ENCODE measurements at regions not wholly inside any gene's neighbourhood (a gene's known extent, or its start where the extent isn't known, plus 50 kb on each side); places are given as distances from the start of the nearest gene placed in this dataset.

GRCh38 chr1:39104158-39105060 is 78.3 kb downstream of the NDUFS5 start:
- intact Hi-C loops (cut with DNase I): loop anchor here in 1 of 2 donors (10.0 kb wide), 2 partner anchors 150 to 280 kb away; no protein-coding TSS in a partner anchor
- DNase-seq: peak in 1 of 3 donors; percentile 59
- TF ChIP-seq POLR2A (IDR thresholded peaks at IDR 0.05) (no peak), CTCF (IDR thresholded peaks at IDR 0.05) (no peak)

DNA sequence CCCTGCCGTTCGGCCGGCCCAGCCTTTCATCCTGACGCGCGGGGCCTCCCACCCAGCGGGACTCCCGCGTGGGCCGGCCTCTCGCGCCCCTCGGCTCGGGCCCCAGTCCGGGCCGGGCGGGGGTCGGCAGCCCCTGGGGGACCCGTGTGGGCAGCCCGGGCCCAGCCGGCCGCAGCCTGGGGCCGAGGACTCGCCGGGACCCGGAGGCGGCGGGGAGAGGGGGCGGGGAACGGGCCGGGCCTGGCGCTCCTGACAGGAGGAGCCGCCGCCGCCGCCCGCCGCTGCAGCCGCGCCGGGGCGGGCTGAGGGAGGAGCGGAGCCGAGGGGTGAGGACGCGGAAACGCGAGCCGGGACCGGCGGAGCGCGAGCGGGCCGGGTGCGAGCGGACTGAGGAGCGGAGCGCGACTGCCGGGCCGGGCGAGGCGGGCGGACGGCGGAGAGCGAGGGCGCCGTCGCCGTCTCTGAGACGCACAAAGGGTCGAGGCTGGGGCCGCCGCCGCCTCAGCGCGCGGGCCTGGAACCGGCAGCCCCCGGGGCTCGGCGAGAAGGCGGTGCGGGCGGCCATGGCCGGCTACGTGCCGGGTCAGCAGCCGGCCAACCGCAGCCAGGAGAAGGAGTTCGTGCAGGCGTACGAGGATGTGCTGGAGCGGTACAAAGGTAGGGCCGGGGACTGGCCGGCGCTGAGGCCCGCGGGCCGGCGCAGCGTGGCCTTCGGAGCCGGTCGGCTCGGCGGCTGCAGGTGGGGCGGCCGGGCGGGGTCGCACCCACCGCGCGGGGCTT is 79.1 kb downstream of the NDUFS5 start:
- ATAC-seq (peak; percentile 62 to 87 (median 80)), DNase-seq (peak; percentile 87 to 88 (median 87))
- H3K4me1 ChIP-seq: peaks cover 0 to 39% (median 11%) of the 10 kb centered on the region in 4 donors
- H3K9me3 ChIP-seq: no peaks in the 10 kb centered on the region
- intact Hi-C loops (cut with DNase I): loop anchor here in 1 of 2 donors (10.0 kb wide), 2 partner anchors 150 to 280 kb away; no protein-coding TSS in a partner anchor
- TF ChIP-seq CTCF (IDR thresholded peaks at IDR 0.05) (no peak), POLR2A (IDR thresholded peaks at IDR 0.05) (peak; percentile 95)
- no CpG with 5 or more reads among the region's 116 CpGs for WGBS (ENCODE audit: insufficient coverage, low coverage, low lambda C conversion rate, missing lambda C conversion rate)
- peak overlapping the region; percentile 82 to 93 (median 91) for H3K27ac ChIP-seq
- H3K27me3 ChIP-seq: no peaks in the 10 kb centered on the region
- H3K36me3 ChIP-seq: no peaks in the 10 kb centered on the region
- H3K4me3 ChIP-seq: peak overlapping the region; percentile 76 to 81 (median 81)

More at GRCh38 chr1:39104158-39105060, 78.3 kb downstream of the NDUFS5 start:
- no peaks in the 10 kb centered on the region for H3K27me3 ChIP-seq
- H3K4me3 ChIP-seq: peak overlapping the region; percentile 32 to 81 (median 81)
- peak overlapping the region; percentile 82 to 93 (median 91) for H3K27ac ChIP-seq
- H3K36me3 ChIP-seq: no peaks in the 10 kb centered on the region
- H3K9me3 ChIP-seq: no peaks in the 10 kb centered on the region
- H3K4me1 ChIP-seq: peaks cover 0 to 35% (median 7%) of the 10 kb centered on the region in 4 donors
- 40% methylated on average over 13 of the region's 25 CpGs for WGBS (ENCODE audit: insufficient coverage, low coverage, low lambda C conversion rate, missing lambda C conversion rate)
- peak; percentile 1 to 41 (median 13) for ATAC-seq

- H3K36me3 ChIP-seq: no peaks in the 10 kb centered on the region
- peaks cover 3 to 47% (median 15%) of the 10 kb centered on the region in 4 donors for H3K4me1 ChIP-seq
- intact Hi-C loops (cut with DNase I): loop anchor here in 1 of 2 donors (10.0 kb wide), 2 partner anchors 149 to 279 kb away; no protein-coding TSS in a partner anchor
- peak overlapping the region; percentile 82 to 93 (median 91) for H3K27ac ChIP-seq
- 2% methylated on average over 32 of the region's 39 CpGs for WGBS (ENCODE audit: insufficient coverage, low coverage, low lambda C conversion rate, missing lambda C conversion rate)
- peak overlapping the region; percentile 76 to 81 (median 81) for H3K4me3 ChIP-seq
- DNase-seq: peak; percentile 76 to 84 (median 80)
- TF ChIP-seq POLR2A (IDR thresholded peaks at IDR 0.05) (peak; percentile 75), CTCF (IDR thresholded peaks at IDR 0.05) (no peak)
- ATAC-seq: peak; percentile 43 to 67 (median 50)
- no peaks in the 10 kb centered on the region for H3K9me3 ChIP-seq
- H3K27me3 ChIP-seq: no peaks in the 10 kb centered on the region
Measured at GRCh38 chr1:39105841-39106765, 80.0 kb downstream of the NDUFS5 start.

All from right lobe of liver (tissue), 6 donors.